K562 (cell line): ENCODE measurements at regions not wholly inside any gene's neighbourhood (a gene's known extent, or its start where the extent isn't known, plus 50 kb on each side); places are given as distances from the start of the nearest gene placed in this dataset.
"Not testable (repeated sequence)": the region's sequence is repeated elsewhere in the genome, so short reads cannot be mapped to it uniquely, and the experiment has no call there.

Source experiments
- ATAC-seq: fragments of 200-7000 bp; cut with Tn5 transposase; 3 replicates; pipeline ENCODE4 v1.9.1; 2020; ENCODE audit warnings: moderate library complexity
- BruUV-seq: library from RNA; stranded (reverse); fragments of 400-500 nt; replicated peaks from 2 replicates; lab custom pipeline; 2021; lab: Mats Ljungman, UMichigan
- CTCF ChIA-PET: fragments of 300-600 bp; formaldehyde crosslinking; extraction: SDS; loops from one replicate; lab custom pipeline; 2021; ENCODE audit warnings: low intra/inter-chr PET ratio; lab: Yijun Ruan, JAX
- POLR2A ChIA-PET: fragments of 300-600, 350-650 bp; sonication (Branson Sonifier 250); formaldehyde crosslinking; extraction: SDS; loops from one replicate; lab custom pipeline; 2021; ENCODE audit warnings: antibody characterized with exemption, inconsistent platforms; lab: Yijun Ruan, JAX
- DNase-seq, 4 experiments: peaks; one replicate each; pipeline versions ENCODE4 v3.0.0 to v3.0.0-alpha.2; 2011 to 2018; ENCODE audit warnings: low spot score in 3 of 4, mixed read lengths in 3 of 4; ENCODE audit errors: extremely low read depth in 1 of 4
- FAIRE-seq: peaks from 2 replicates; lab custom pipeline; 2011; peaks lifted over from hg19 to GRCh38; lab: Jason Lieb, UNC
- H2AFZ ChIP-seq: 2 replicates; pipeline ENCODE4 v1.6.0; 2011; ENCODE audit warnings: low read depth, low read length, control low read depth, inconsistent platforms
- H3K27ac ChIP-seq: fragments of 200-600 bp; 3 replicates; pipeline ENCODE4 v1.8.0; 2011; ENCODE audit warnings: low read depth, mild to moderate bottlenecking, control low read depth, inconsistent platforms, low read length, moderate library complexity, mixed read lengths; ENCODE audit errors: extremely low read depth
- H3K27me3 ChIP-seq, 2 experiments: fragments of 300-600 bp in 1 of 2; 2 replicates in 1 of 2; 3 replicates in 1 of 2; pipeline versions ENCODE4 v1.6.0 to v1.8.0; 2011; ENCODE audit warnings: inconsistent platforms in 2 of 2, low read length in 2 of 2, mild to moderate bottlenecking in 1 of 2, mixed read lengths in 1 of 2, moderate library complexity in 1 of 2; ENCODE audit not compliant: control insufficient read depth in 2 of 2, insufficient read depth in 2 of 2
- H3K36me3 ChIP-seq: fragments of 300-600 bp; 3 replicates; pipeline ENCODE4 v1.8.0; 2011; ENCODE audit warnings: mild to moderate bottlenecking, low read length, inconsistent platforms; ENCODE audit not compliant: control insufficient read depth, insufficient read depth
- H3K4me1 ChIP-seq, 2 experiments: fragments of 200-600 bp in 1 of 2; replicated peaks in 1 of 2; 2 replicates in 1 of 2; 3 replicates in 1 of 2; pipeline versions ENCODE4 v1.5.1 to v1.8.0; 2011; ENCODE audit warnings: inconsistent platforms in 2 of 2, low read length in 2 of 2, mild to moderate bottlenecking in 1 of 2, mixed read lengths in 1 of 2, moderate library complexity in 1 of 2; ENCODE audit not compliant: control insufficient read depth in 2 of 2, insufficient read depth in 2 of 2
- H3K4me2 ChIP-seq: 2 replicates; pipeline ENCODE4 v1.6.1; 2011; ENCODE audit warnings: low read length, control low read depth, inconsistent platforms, mixed read lengths; ENCODE audit not compliant: insufficient read depth
- H3K4me3 ChIP-seq: fragments of 200-600 bp; sonication (generic), shearing (Covaris generic); 2 replicates; pipeline ENCODE4 v1.5.1; 2016; ENCODE audit warnings: control low read depth, inconsistent platforms
- H3K79me2 ChIP-seq: fragments of 200-600 bp; 3 replicates; pipeline ENCODE4 v1.8.0; 2011; ENCODE audit warnings: low read length, inconsistent platforms; ENCODE audit not compliant: control insufficient read depth, insufficient read depth
- H3K9ac ChIP-seq, 2 experiments: 2 replicates each; pipeline versions ENCODE4 v1.6.0 to v1.6.1; 2011; ENCODE audit warnings: low read depth in 2 of 2, low read length in 2 of 2, control low read depth in 1 of 2, inconsistent platforms in 1 of 2, mild to moderate bottlenecking in 1 of 2, mixed read lengths in 1 of 2; ENCODE audit not compliant: insufficient read depth in 1 of 2
- H3K9me1 ChIP-seq: one replicate; pipeline ENCODE4 v1.6.0; 2011; ENCODE audit warnings: inconsistent platforms, mild to moderate bottlenecking, low read length, moderate library complexity; ENCODE audit not compliant: control insufficient read depth, insufficient read depth
- H3K9me3 ChIP-seq: replicated peaks from 2 replicates; pipeline ENCODE4 v1.5.1; 2011; ENCODE audit warnings: low read depth, low read length, inconsistent platforms; ENCODE audit not compliant: control insufficient read depth, insufficient read depth
- H4K20me1 ChIP-seq: replicated peaks from 2 replicates; pipeline ENCODE4 v1.6.1; 2011; ENCODE audit warnings: low read length, inconsistent platforms, mixed read lengths; ENCODE audit not compliant: control insufficient read depth, insufficient read depth
- AFF1 ChIP-seq, 2 experiments: fragments of 450-650 bp; IDR thresholded peaks; 2 replicates each; pipeline ENCODE4 v1.6.1; 2018; ENCODE audit warnings: mild to moderate bottlenecking in 2 of 2, low read depth in 1 of 2; ENCODE audit not compliant: partially characterized antibody in 2 of 2
- HCFC1 ChIP-seq: IDR thresholded peaks from 2 replicates; pipeline ENCODE4 v1.6.1; 2012; ENCODE audit warnings: low read depth, low read length, improper control_type of control experiment
- WGBS: fragments of 100-300 bp; shearing (Covaris generic); methylation state at CpG from one replicate; pipeline ENCODE4 v1.1.6; 2016; ENCODE audit warnings: low coverage, mixed read lengths; ENCODE audit not compliant: insufficient coverage; ENCODE audit errors: missing lambda C conversion rate; 5-methylcytosine and 5-hydroxymethylcytosine counted together
- in situ Hi-C: fragments of 300-500 bp; cut with MboI; formaldehyde crosslinking; loops from 4 replicates; pipeline ENCODE4 v1.15.0; 2018; ENCODE audit warnings: inconsistent platforms, mixed read lengths
- intact Hi-C: fragments of 100-400 bp; cut with micrococcal nuclease; formaldehyde crosslinking; loops from 2 replicates; pipeline ENCODE4 v1.14.2; 2022

- Histone ChIP-seq H2AFZ (no peak overlapping the region), H3K4me1 (no peaks in the 10 kb centered on the region), H3K9ac (no peak overlapping the region), H4K20me1 (no peaks in the 10 kb centered on the region), H3K79me2 (no peaks in the 10 kb centered on the region), H3K36me3 (no peaks in the 10 kb centered on the region), H3K4me3 (no peak overlapping the region), H3K9me1 (no peaks in the 10 kb centered on the region), H3K27me3 (no peaks in the 10 kb centered on the region), H3K4me2 (no peak overlapping the region), H3K9me3 (no peaks in the 10 kb centered on the region), H3K27ac (no peak overlapping the region)
- 62% methylated on average over 1 of the region's 1 CpG for WGBS
- intact Hi-C loops, result no loop called here
- POLR2A ChIA-PET, result no interaction called here
- no peak for TF ChIP-seq HCFC1
- DNase-seq, result no peak
- no peak for ATAC-seq
- in situ Hi-C loops, result no loop called here
- no peak for FAIRE-seq
- BruUV-seq, result no TSS peak
- CTCF ChIA-PET, result no interaction called here
Measured at GRCh38 chr2:208686665-208687064, 280.1 kb downstream of the PTH2R start.

GRCh38 chr2:208687720-208688119 lies 281.1 kb downstream of the PTH2R start:
- in situ Hi-C loops, H2AFZ ChIP-seq, DNase-seq, H3K79me2 ChIP-seq, POLR2A ChIA-PET, H3K36me3 ChIP-seq, H3K4me2 ChIP-seq, BruUV-seq, H3K9ac ChIP-seq, H4K20me1 ChIP-seq, H3K9me1 ChIP-seq, H3K4me3 ChIP-seq, CTCF ChIA-PET, H3K4me1 ChIP-seq, FAIRE-seq, intact Hi-C loops, H3K27ac ChIP-seq, ATAC-seq, H3K9me3 ChIP-seq, H3K27me3 ChIP-seq: not testable (repeated sequence)
- 50% methylated on average over 1 of the region's 1 CpG for WGBS
- peak in 1 of 2 experiments; percentile 92 for TF ChIP-seq AFF1 (IDR thresholded peaks at IDR 0.05; ENCODE audit: low read depth in 1 of 2, partially characterized antibody in 2 of 2)
